Hematopoietic multipotent progenitor cell treated with erythropoietin and hydrocortisone succinate and interleukin-3 and kit ligand, for 6 days (in vitro differentiated cells): ENCODE measurements at regions not wholly inside any gene's neighbourhood (a gene's known extent, or its start where the extent isn't known, plus 50 kb on each side); places are given as distances from the start of the nearest gene placed in this dataset.
"Not testable (repeated sequence)": the region's sequence is repeated elsewhere in the genome, so short reads cannot be mapped to it uniquely, and the experiment has no call there.

Source experiments
- DNase-seq: peaks from one replicate; pipeline ENCODE4 v3.0.0-alpha.2; 2015

- no peak for DNase-seq
Measured at GRCh38 chr4:28772066-28772465, 1911.4 kb downstream of the STIM2 start.

- DNase-seq, result no peak
Measured at GRCh38 chr4:28772788-28773187, 1912.1 kb downstream of the STIM2 start.

GRCh38 chr4:28774344-28774743 is 1913.7 kb downstream of the STIM2 start:
- no peak for DNase-seq

GRCh38 chr4:28776004-28776403 is 1915.4 kb downstream of the STIM2 start:
- no peak for DNase-seq

- no peak for DNase-seq
Measured at GRCh38 chr4:28784188-28784587, 1923.5 kb downstream of the STIM2 start.

GRCh38 chr4:28787947-28788346 is 1927.3 kb downstream of the STIM2 start:
- no peak for DNase-seq

GRCh38 chr4:28788929-28789490 is 1928.4 kb downstream of the STIM2 start:
- DNase-seq, result no peak

GRCh38 chr4:28792917-28793597 is 1927.1 kb upstream of the PCDH7 start:
- DNase-seq, result no peak

GRCh38 chr4:28799696-28800095 is 1920.5 kb upstream of the PCDH7 start:
- no peak for DNase-seq

- DNase-seq, result no peak
Measured at GRCh38 chr4:28811025-28811424, 1909.1 kb upstream of the PCDH7 start.

GRCh38 chr4:28822163-28822562 is 1898.0 kb upstream of the PCDH7 start:
- DNase-seq, result no peak

GRCh38 chr4:28827866-28828265 is 1892.3 kb upstream of the PCDH7 start:
- no peak for DNase-seq

GRCh38 chr4:28831867-28832266 is 1888.3 kb upstream of the PCDH7 start:
- no peak for DNase-seq

GRCh38 chr4:28832444-28832843 is 1887.7 kb upstream of the PCDH7 start:
- DNase-seq, result no peak

GRCh38 chr4:28834120-28834519 is 1886.0 kb upstream of the PCDH7 start:
- no peak for DNase-seq

- DNase-seq, result no peak
Measured at GRCh38 chr4:28835501-28835900, 1884.7 kb upstream of the PCDH7 start.

- DNase-seq, result no peak
Measured at GRCh38 chr4:28842271-28842670, 1877.9 kb upstream of the PCDH7 start.

GRCh38 chr4:28845158-28845557 is 1875.0 kb upstream of the PCDH7 start:
- no peak for DNase-seq

GRCh38 chr4:28857028-28857427 is 1863.1 kb upstream of the PCDH7 start:
- DNase-seq, result not testable (repeated sequence)

- no peak for DNase-seq
Measured at GRCh38 chr4:28868841-28869240, 1851.3 kb upstream of the PCDH7 start.

- no peak for DNase-seq
Measured at GRCh38 chr4:28879178-28879577, 1841.0 kb upstream of the PCDH7 start.

GRCh38 chr4:28879900-28880299 is 1840.3 kb upstream of the PCDH7 start:
- no peak for DNase-seq

- DNase-seq, result no peak
Measured at GRCh38 chr4:28883211-28883610, 1837.0 kb upstream of the PCDH7 start.

GRCh38 chr4:28886934-28887333 is 1833.2 kb upstream of the PCDH7 start:
- DNase-seq, result no peak
